Peyer's patch (tissue), 4 donors: ENCODE measurements at regions not wholly inside any gene's neighbourhood (a gene's known extent, or its start where the extent isn't known, plus 50 kb on each side); places are given as distances from the start of the nearest gene placed in this dataset.

ENCODE experiments used
- DNase-seq, 3 donors: peaks; one replicate each; pipeline ENCODE4 v3.0.0-alpha.2; 2017 to 2019
- H3K27ac ChIP-seq, 4 donors: fragments of 200-600 bp; sonication (generic); one replicate each; pipeline ENCODE4 v1.5.1; 2016 to 2019
- H3K27me3 ChIP-seq, 2 donors: fragments of 200-600 bp; sonication (generic); one replicate each; pipeline ENCODE4 v1.5.1; 2019
- H3K36me3 ChIP-seq, 3 donors: fragments of 200-600 bp; sonication (generic); one replicate each; pipeline ENCODE4 v1.5.1; 2016 to 2019
- H3K4me1 ChIP-seq, 4 donors: fragments of 200-600 bp; sonication (generic); one replicate each; pipeline ENCODE4 v1.5.1; 2016 to 2019
- H3K4me3 ChIP-seq, 4 donors: fragments of 200-600 bp; sonication (generic); 1 replicate in 3 of 4; 2 replicates in 1 of 4; pipeline ENCODE4 v1.5.1; 2016 to 2019; ENCODE audit warnings: mild to moderate bottlenecking in 1 of 4
- H3K9me3 ChIP-seq, 4 donors: fragments of 200-600 bp; sonication (generic); one replicate each; pipeline ENCODE4 v1.5.1; 2016 to 2019; ENCODE audit warnings: mild to moderate bottlenecking in 1 of 4
- CTCF ChIP-seq, 6 experiments: fragments of 450-650 bp in 4 of 6; fragments of 200-600 bp in 2 of 6; sonication (generic) in 1 of 6; IDR thresholded peaks; one replicate each; pipeline ENCODE4 v1.5.1; 2017 to 2019; ENCODE audit warnings: antibody characterized with exemption in 6 of 6, mild to moderate bottlenecking in 3 of 6, moderate library complexity in 1 of 6
- POLR2A ChIP-seq, 2 donors: fragments of 450-650 bp; IDR thresholded peaks; one replicate each; pipeline ENCODE4 v1.5.1; 2017; ENCODE audit warnings: antibody characterized with exemption in 2 of 2, mild to moderate bottlenecking in 2 of 2, moderate library complexity in 2 of 2

DNA sequence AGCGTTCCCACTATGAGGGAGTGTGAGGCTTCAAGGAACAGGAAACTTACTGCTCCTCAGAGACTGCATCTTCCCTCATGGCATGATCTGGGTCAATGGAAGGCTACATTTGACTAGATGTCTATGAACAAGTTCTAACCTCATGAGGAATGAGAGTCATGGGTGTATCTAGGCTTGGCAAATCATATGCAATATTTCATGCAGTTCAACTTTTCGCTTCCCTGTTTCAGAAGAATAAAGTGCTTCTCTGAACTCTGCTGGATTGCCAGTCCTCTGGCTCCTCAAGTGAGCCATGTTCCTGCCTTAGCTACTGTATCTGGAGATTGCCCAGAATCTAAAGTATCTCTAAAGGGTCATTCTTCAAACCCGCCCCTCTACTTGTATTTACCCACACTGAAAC lies 54.3 kb upstream of the SEMA3A start:
- Histone ChIP-seq H3K4me1 (no peaks in the 10 kb centered on the region), H3K4me3 (no peak overlapping the region), H3K36me3 (no peaks in the 10 kb centered on the region), H3K27ac (no peak overlapping the region), H3K9me3 (no peaks in the 10 kb centered on the region), H3K27me3 (no peaks in the 10 kb centered on the region)
- no peak for DNase-seq
- TF ChIP-seq POLR2A (IDR thresholded peaks at IDR 0.05) (no peak), CTCF (IDR thresholded peaks at IDR 0.05) (no peak)

DNA sequence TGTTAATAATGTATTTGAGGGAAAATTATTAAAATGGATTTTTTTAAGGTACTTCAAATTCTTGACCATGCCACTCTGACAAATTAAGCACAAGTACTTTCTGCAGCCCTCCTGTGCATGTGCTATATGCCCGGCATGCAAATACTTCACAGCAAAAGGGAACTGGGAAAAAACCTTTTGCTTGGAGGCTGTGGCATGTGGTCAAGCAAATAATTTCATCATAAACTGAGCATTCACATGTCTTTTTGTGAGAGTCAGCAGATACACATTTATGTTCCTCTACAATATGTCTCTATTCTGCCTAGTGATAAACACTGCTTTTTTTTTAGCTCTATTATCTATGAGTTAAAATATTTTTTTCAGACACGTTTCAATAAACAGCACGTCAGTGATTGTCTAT lies 53.7 kb upstream of the SEMA3A start:
- no peak for DNase-seq
- H3K9me3 ChIP-seq, result no peaks in the 10 kb centered on the region
- no peaks in the 10 kb centered on the region for H3K27me3 ChIP-seq
- no peak overlapping the region for H3K27ac ChIP-seq
- H3K4me1 ChIP-seq, result no peaks in the 10 kb centered on the region
- no peak overlapping the region for H3K4me3 ChIP-seq
- TF ChIP-seq POLR2A (IDR thresholded peaks at IDR 0.05) (no peak), CTCF (IDR thresholded peaks at IDR 0.05) (no peak)
- no peaks in the 10 kb centered on the region for H3K36me3 ChIP-seq

GRCh38 chr7:84247591-84247990 lies 53.0 kb upstream of the SEMA3A start:
- TF ChIP-seq POLR2A (IDR thresholded peaks at IDR 0.05), result no peak
- no peak for TF ChIP-seq CTCF (IDR thresholded peaks at IDR 0.05)
- no peak for DNase-seq
- no peak overlapping the region for H3K4me3 ChIP-seq
- no peak overlapping the region for H3K27ac ChIP-seq
- no peaks in the 10 kb centered on the region for H3K4me1 ChIP-seq
- no peaks in the 10 kb centered on the region for H3K27me3 ChIP-seq
- H3K36me3 ChIP-seq, result no peaks in the 10 kb centered on the region
- H3K9me3 ChIP-seq, result no peaks in the 10 kb centered on the region

- Histone ChIP-seq H3K27me3 (no peaks in the 10 kb centered on the region), H3K36me3 (no peaks in the 10 kb centered on the region), H3K9me3 (no peaks in the 10 kb centered on the region), H3K27ac (no peak overlapping the region), H3K4me1 (no peaks in the 10 kb centered on the region), H3K4me3 (no peak overlapping the region)
- DNase-seq, result peak in 1 of 3 donors; percentile 45
- no peak for TF ChIP-seq POLR2A (IDR thresholded peaks at IDR 0.05)
- no peak for TF ChIP-seq CTCF (IDR thresholded peaks at IDR 0.05)
Measured at GRCh38 chr7:84245835-84246234, 51.2 kb upstream of the SEMA3A start.
